Esophagus squamous epithelium (tissue), 4 donors: ENCODE measurements at regions not wholly inside any gene's neighbourhood (a gene's known extent, or its start where the extent isn't known, plus 50 kb on each side); places are given as distances from the start of the nearest gene placed in this dataset.

Source experiments
- POLR2A ChIP-seq, 4 donors: fragments of 450-650 bp; IDR thresholded peaks; one replicate each; pipeline ENCODE4 v1.6.1; 2017; ENCODE audit warnings: antibody characterized with exemption in 4 of 4, mild to moderate bottlenecking in 4 of 4, moderate library complexity in 3 of 4
- TF ChIP-seq, protein P1 (sequence below), 6 experiments: fragments of 450-650 bp in 4 of 6; fragments of 200-600 bp in 2 of 6; sonication (generic) in 2 of 6; IDR thresholded peaks; one replicate each; pipeline ENCODE4 v1.5.1; 2016 to 2019; ENCODE audit warnings: antibody characterized with exemption in 6 of 6, mild to moderate bottlenecking in 4 of 6, moderate library complexity in 4 of 6

DNA sequence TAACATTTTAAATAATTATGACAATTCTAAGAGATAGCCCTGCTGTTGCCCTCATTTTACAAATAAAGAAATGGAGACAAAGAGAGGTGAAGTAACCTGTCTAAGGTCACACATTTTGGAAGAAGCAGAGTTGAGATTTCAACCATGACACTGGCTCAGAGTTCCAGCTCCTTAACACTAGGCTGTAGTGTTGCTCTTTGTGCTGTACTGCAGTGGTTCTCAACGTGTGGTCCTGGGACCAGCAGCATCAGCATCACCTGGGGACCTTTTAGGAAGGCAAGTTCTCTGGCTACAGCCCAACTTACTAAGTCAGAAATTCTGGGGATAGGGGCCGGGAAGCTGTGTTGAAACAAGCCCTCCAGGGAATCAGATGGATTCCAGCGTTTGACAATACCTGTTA is 62.4 kb upstream of the FERMT1 start:
- TF ChIP-seq, protein P1, sequence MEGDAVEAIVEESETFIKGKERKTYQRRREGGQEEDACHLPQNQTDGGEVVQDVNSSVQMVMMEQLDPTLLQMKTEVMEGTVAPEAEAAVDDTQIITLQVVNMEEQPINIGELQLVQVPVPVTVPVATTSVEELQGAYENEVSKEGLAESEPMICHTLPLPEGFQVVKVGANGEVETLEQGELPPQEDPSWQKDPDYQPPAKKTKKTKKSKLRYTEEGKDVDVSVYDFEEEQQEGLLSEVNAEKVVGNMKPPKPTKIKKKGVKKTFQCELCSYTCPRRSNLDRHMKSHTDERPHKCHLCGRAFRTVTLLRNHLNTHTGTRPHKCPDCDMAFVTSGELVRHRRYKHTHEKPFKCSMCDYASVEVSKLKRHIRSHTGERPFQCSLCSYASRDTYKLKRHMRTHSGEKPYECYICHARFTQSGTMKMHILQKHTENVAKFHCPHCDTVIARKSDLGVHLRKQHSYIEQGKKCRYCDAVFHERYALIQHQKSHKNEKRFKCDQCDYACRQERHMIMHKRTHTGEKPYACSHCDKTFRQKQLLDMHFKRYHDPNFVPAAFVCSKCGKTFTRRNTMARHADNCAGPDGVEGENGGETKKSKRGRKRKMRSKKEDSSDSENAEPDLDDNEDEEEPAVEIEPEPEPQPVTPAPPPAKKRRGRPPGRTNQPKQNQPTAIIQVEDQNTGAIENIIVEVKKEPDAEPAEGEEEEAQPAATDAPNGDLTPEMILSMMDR (IDR thresholded peaks at IDR 0.05): no peak
- no peak for TF ChIP-seq POLR2A (IDR thresholded peaks at IDR 0.05)
